ENCODE measurements at regions not wholly inside any gene's neighbourhood (a gene's known extent, or its start where the extent isn't known, plus 50 kb on each side); places are given as distances from the start of the nearest gene placed in this dataset.

DNA sequence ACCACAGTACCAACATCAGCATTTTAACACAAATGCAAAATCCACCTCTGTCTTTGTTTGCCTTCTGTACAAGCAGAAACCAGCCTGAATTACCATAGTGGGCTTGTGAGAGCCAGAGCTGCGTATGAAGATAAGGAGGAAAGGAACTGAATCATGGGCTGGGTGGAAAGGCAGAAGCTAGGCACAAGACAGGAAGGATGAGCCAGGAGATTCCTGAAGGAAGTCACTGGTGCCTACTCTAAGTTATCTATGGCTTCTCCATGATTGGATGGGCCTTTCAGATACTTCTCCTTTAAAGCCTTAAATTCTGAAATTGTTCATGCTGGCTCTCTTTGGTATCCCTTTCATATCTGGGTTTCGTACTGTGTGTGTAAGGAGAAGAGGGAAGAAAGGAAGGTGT lies 140.6 kb downstream of the LCA5 start:
- Histone ChIP-seq H3K27ac (no peak overlapping the region), H3K4me3 (no peak overlapping the region), H3K9me3 (no peaks in the 10 kb centered on the region), H3K4me1 (no peaks in the 10 kb centered on the region), H3K27me3 (no peaks in the 10 kb centered on the region), H3K36me3 (no peaks in the 10 kb centered on the region)
- DNase-seq (no peak), ATAC-seq (ENCODE audit: low FRiP score in 2 of 2) (no peak)
- WGBS, 2 donors = 86 to 89% methylated on average over 2 of the region's 2 CpGs
- TF ChIP-seq, protein P1, sequence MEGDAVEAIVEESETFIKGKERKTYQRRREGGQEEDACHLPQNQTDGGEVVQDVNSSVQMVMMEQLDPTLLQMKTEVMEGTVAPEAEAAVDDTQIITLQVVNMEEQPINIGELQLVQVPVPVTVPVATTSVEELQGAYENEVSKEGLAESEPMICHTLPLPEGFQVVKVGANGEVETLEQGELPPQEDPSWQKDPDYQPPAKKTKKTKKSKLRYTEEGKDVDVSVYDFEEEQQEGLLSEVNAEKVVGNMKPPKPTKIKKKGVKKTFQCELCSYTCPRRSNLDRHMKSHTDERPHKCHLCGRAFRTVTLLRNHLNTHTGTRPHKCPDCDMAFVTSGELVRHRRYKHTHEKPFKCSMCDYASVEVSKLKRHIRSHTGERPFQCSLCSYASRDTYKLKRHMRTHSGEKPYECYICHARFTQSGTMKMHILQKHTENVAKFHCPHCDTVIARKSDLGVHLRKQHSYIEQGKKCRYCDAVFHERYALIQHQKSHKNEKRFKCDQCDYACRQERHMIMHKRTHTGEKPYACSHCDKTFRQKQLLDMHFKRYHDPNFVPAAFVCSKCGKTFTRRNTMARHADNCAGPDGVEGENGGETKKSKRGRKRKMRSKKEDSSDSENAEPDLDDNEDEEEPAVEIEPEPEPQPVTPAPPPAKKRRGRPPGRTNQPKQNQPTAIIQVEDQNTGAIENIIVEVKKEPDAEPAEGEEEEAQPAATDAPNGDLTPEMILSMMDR (IDR thresholded peaks at IDR 0.05) = no peak
- TF ChIP-seq POLR2A (IDR thresholded peaks at IDR 0.05) (no peak), EP300 (IDR thresholded peaks at IDR 0.05) (no peak), POLR2AphosphoS5 (IDR thresholded peaks at IDR 0.05) (no peak)

DNA sequence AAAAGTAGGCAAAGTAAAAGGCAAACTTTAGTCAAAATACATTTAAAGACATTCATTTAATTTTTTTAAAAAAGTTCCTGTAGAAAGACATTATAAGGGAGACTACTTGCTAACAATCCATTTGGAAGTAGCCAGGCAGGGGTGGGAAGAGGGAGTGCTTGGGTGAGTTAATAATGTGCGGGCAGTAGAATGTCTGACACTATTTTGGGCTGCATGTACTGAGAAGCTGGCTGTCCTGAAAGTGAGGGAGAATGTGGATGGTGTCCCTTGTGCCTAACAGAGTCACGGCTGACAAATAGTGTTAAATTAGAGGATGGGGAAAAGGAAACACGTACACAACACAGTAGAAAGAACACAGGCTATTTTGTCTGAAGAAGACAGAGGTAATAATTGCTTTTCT lies 142.5 kb downstream of the LCA5 start:
- Histone ChIP-seq H3K36me3 (no peaks in the 10 kb centered on the region), H3K4me3 (no peak overlapping the region), H3K27me3 (no peaks in the 10 kb centered on the region), H3K27ac (no peak overlapping the region), H3K4me1 (no peaks in the 10 kb centered on the region), H3K9me3 (no peaks in the 10 kb centered on the region)
- TF ChIP-seq, protein P1 (IDR thresholded peaks at IDR 0.05) = no peak
- TF ChIP-seq POLR2AphosphoS5 (IDR thresholded peaks at IDR 0.05) (no peak), POLR2A (IDR thresholded peaks at IDR 0.05) (no peak), EP300 (IDR thresholded peaks at IDR 0.05) (no peak)
- DNase-seq (no peak), ATAC-seq (ENCODE audit: low FRiP score in 2 of 2) (no peak)
- WGBS, 2 donors = 90 to 93% methylated on average over 3 of the region's 3 CpGs

DNA sequence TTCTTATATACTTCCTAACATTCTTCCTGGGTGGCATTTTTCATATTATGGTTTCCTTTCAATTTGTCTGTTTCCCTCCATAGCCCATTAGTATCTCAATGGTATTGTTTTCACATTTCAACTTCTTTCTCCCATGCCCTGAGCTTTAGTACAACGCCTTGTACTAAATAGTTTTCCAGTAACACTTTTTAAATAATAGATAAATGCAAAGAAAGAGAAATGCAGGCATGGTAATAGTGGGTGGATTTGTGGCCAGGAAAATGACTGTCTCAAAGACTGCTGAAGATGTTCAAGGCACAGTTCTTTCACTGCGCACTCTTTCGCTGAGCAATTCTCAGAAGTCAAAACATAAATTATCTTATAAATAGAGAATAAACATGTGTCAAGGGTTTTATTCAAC lies 145.1 kb downstream of the LCA5 start:
- H3K4me1 ChIP-seq = no peaks in the 10 kb centered on the region
- no peaks in the 10 kb centered on the region for H3K27me3 ChIP-seq
- WGBS, 2 donors = 84 to 85% methylated on average over 3 of the region's 3 CpGs
- no peaks in the 10 kb centered on the region for H3K9me3 ChIP-seq
- TF ChIP-seq EP300 (IDR thresholded peaks at IDR 0.05) (no peak), POLR2AphosphoS5 (IDR thresholded peaks at IDR 0.05) (no peak), POLR2A (IDR thresholded peaks at IDR 0.05) (no peak)
- TF ChIP-seq, protein P1 (IDR thresholded peaks at IDR 0.05) = no peak
- no peaks in the 10 kb centered on the region for H3K36me3 ChIP-seq
- no peak for ATAC-seq (ENCODE audit: low FRiP score in 2 of 2)
- H3K27ac ChIP-seq = no peak overlapping the region
- H3K4me3 ChIP-seq = no peak overlapping the region
- no peak for DNase-seq

DNA sequence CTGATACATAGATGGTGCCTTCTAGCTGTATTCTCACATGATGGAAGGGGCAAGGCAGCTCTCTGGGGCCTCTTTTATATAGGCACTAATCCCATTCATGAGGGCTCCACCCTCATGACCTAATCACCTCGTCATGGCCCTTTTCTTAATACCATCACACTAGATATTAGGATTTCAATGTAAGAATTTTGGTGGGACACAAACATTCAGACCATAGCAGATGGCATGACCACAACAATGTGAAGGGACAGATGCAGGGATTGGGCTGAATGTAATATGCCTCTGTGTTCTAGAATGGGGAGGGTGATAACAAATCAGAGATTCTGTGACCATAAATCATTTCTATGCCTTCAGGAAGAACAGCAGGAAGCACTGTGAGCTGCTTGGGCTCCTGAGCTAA lies 145.8 kb downstream of the LCA5 start:
- no peak for ATAC-seq (ENCODE audit: low FRiP score in 2 of 2)
- WGBS, 2 donors = 70 to 78% methylated on average over 1 of the region's 1 CpG

DNA sequence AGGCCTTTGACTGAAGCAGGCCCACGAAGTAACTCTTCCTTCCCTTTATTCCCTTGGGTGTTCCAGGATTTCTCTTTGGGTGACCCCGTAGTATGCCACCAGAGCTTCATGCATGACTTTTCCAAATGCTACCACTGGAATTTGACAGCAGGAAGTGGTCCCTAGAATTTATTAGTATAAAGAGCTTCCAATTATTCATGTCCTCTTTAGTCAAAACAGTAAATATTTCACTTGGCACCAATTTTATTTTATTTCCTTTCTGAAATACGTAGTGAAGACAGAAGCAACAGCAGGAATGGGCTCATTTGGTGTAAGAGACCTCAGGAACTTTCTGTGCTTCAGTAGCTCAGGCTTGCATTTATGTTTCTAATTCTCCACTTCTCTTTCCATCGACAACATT lies 151.3 kb downstream of the LCA5 start:
- 50 to 55% methylated on average over 4 of the region's 4 CpGs for WGBS, 2 donors
- DNase-seq (no peak), ATAC-seq (ENCODE audit: low FRiP score in 2 of 2) (no peak)
- H3K4me3 ChIP-seq = no peak overlapping the region
- H3K27me3 ChIP-seq = no peaks in the 10 kb centered on the region
- TF ChIP-seq, protein P1 (IDR thresholded peaks at IDR 0.05) = no peak
- TF ChIP-seq POLR2AphosphoS5 (IDR thresholded peaks at IDR 0.05) (no peak), POLR2A (IDR thresholded peaks at IDR 0.05) (no peak), EP300 (IDR thresholded peaks at IDR 0.05) (no peak)
- no peaks in the 10 kb centered on the region for H3K9me3 ChIP-seq
- H3K27ac ChIP-seq = no peak overlapping the region
- no peaks in the 10 kb centered on the region for H3K36me3 ChIP-seq
- peaks cover 0 to 8% (median 5%) of the 10 kb centered on the region in 4 donors for H3K4me1 ChIP-seq

More for the DNA sequence above, 145.8 kb downstream of the LCA5 start:
- H3K27me3 ChIP-seq = no peaks in the 10 kb centered on the region
- no peak for DNase-seq
- TF ChIP-seq POLR2AphosphoS5 (IDR thresholded peaks at IDR 0.05) = no peak
- TF ChIP-seq, protein P1 (IDR thresholded peaks at IDR 0.05) = no peak
- no peak for TF ChIP-seq EP300 (IDR thresholded peaks at IDR 0.05)
- TF ChIP-seq POLR2A (IDR thresholded peaks at IDR 0.05) = no peak
- H3K27ac ChIP-seq = no peak overlapping the region
- no peak overlapping the region for H3K4me3 ChIP-seq
- H3K9me3 ChIP-seq = no peaks in the 10 kb centered on the region
- H3K4me1 ChIP-seq = no peaks in the 10 kb centered on the region
- H3K36me3 ChIP-seq = no peaks in the 10 kb centered on the region
